ENCODE measurements at regions not wholly inside any gene's neighbourhood (a gene's known extent, or its start where the extent isn't known, plus 50 kb on each side); places are given as distances from the start of the nearest gene placed in this dataset.

- DNase-seq: no peak
Observed at GRCh38 chr4:136690360-136690759, 841.9 kb downstream of the PCDH18 start.

GRCh38 chr4:136687596-136687995 is 844.7 kb downstream of the PCDH18 start:
- Mint-ChIP-seq H3K27me3 (no peaks in the 10 kb centered on the region), H3K4me1 (no peaks in the 10 kb centered on the region), H3K27ac (no peak overlapping the region), H3K36me3 (no peaks in the 10 kb centered on the region), H3K9me3 (peaks cover 0 to 17% (median 8%) of the 10 kb centered on the region in 7 donors), H3K4me3 (no peak overlapping the region)
- Histone ChIP-seq H3K9me3 (ENCODE audit: control insufficient read depth in 2 of 2, low read length in 2 of 2) (no peaks in the 10 kb centered on the region), H3K36me3 (ENCODE audit: control insufficient read depth, insufficient read depth, low read length) (no peaks in the 10 kb centered on the region), H3K4me1 (ENCODE audit: control insufficient read depth, insufficient read depth, low read length, poor library complexity, severe bottlenecking) (no peaks in the 10 kb centered on the region), H3K4me3 (ENCODE audit: low read depth, low read length) (no peak overlapping the region), H3K27me3 (ENCODE audit: control insufficient read depth, insufficient read depth, low read length) (no peaks in the 10 kb centered on the region), H3K27ac (ENCODE audit: insufficient read depth, low read length, poor library complexity, severe bottlenecking) (no peak overlapping the region)
- ATAC-seq (ENCODE audit: low read depth in 2 of 2) (no peak), DNase-seq (no peak)

More at GRCh38 chr4:136690360-136690759, 841.9 kb downstream of the PCDH18 start:
- Histone ChIP-seq H3K4me1 (ENCODE audit: control insufficient read depth, insufficient read depth, low read length, poor library complexity, severe bottlenecking) (no peaks in the 10 kb centered on the region), H3K27me3 (ENCODE audit: control insufficient read depth, insufficient read depth, low read length) (no peaks in the 10 kb centered on the region), H3K4me3 (ENCODE audit: low read depth, low read length) (no peak overlapping the region), H3K27ac (ENCODE audit: insufficient read depth, low read length, poor library complexity, severe bottlenecking) (no peak overlapping the region), H3K9me3 (ENCODE audit: control insufficient read depth in 2 of 2, low read length in 2 of 2) (no peaks in the 10 kb centered on the region), H3K36me3 (ENCODE audit: control insufficient read depth, insufficient read depth, low read length) (no peaks in the 10 kb centered on the region)
- Mint-ChIP-seq H3K36me3 (no peaks in the 10 kb centered on the region), H3K4me3 (no peak overlapping the region), H3K9me3 (peaks cover 0 to 16% (median 4%) of the 10 kb centered on the region in 7 donors), H3K27ac (no peak overlapping the region), H3K4me1 (no peaks in the 10 kb centered on the region), H3K27me3 (no peaks in the 10 kb centered on the region)
- ATAC-seq (ENCODE audit: low read depth in 2 of 2): no peak

- no peaks in the 10 kb centered on the region for H3K4me1 Mint-ChIP-seq
- Histone ChIP-seq H3K27me3 (ENCODE audit: control insufficient read depth, insufficient read depth, low read length) (no peaks in the 10 kb centered on the region), H3K27ac (ENCODE audit: insufficient read depth, low read length, poor library complexity, severe bottlenecking) (no peak overlapping the region), H3K4me1 (ENCODE audit: control insufficient read depth, insufficient read depth, low read length, poor library complexity, severe bottlenecking) (no peaks in the 10 kb centered on the region), H3K4me3 (ENCODE audit: low read depth, low read length) (no peak overlapping the region), H3K9me3 (ENCODE audit: control insufficient read depth in 2 of 2, low read length in 2 of 2) (no peaks in the 10 kb centered on the region), H3K36me3 (ENCODE audit: control insufficient read depth, insufficient read depth, low read length) (no peaks in the 10 kb centered on the region)
- H3K36me3 Mint-ChIP-seq: no peaks in the 10 kb centered on the region
- H3K4me3 Mint-ChIP-seq: no peak overlapping the region
- ATAC-seq (ENCODE audit: low read depth in 2 of 2) (no peak), DNase-seq (no peak)
- no peak overlapping the region for H3K27ac Mint-ChIP-seq
- peaks cover 0 to 17% (median 8%) of the 10 kb centered on the region in 7 donors for H3K9me3 Mint-ChIP-seq
- H3K27me3 Mint-ChIP-seq: no peaks in the 10 kb centered on the region
Observed at GRCh38 chr4:136687118-136687517, 845.2 kb downstream of the PCDH18 start.

GRCh38 chr4:136680761-136681160 is 851.5 kb downstream of the PCDH18 start:
- Mint-ChIP-seq H3K4me1 (no peaks in the 10 kb centered on the region), H3K4me3 (no peak overlapping the region), H3K27me3 (no peaks in the 10 kb centered on the region), H3K36me3 (no peaks in the 10 kb centered on the region), H3K9me3 (peaks cover 2 to 10% (median 6%) of the 10 kb centered on the region in 7 donors), H3K27ac (no peak overlapping the region)
- no peaks in the 10 kb centered on the region for H3K4me1 ChIP-seq (ENCODE audit: control insufficient read depth, insufficient read depth, low read length, poor library complexity, severe bottlenecking)
- ATAC-seq (ENCODE audit: low read depth in 2 of 2): no peak
- no peak for DNase-seq
- no peak overlapping the region for H3K27ac ChIP-seq (ENCODE audit: insufficient read depth, low read length, poor library complexity, severe bottlenecking)
- H3K9me3 ChIP-seq (ENCODE audit: control insufficient read depth in 2 of 2, low read length in 2 of 2): no peaks in the 10 kb centered on the region
- H3K4me3 ChIP-seq (ENCODE audit: low read depth, low read length): no peak overlapping the region
- no peaks in the 10 kb centered on the region for H3K36me3 ChIP-seq (ENCODE audit: control insufficient read depth, insufficient read depth, low read length)
- H3K27me3 ChIP-seq (ENCODE audit: control insufficient read depth, insufficient read depth, low read length): no peaks in the 10 kb centered on the region

GRCh38 chr4:136680271-136680670 is 852.0 kb downstream of the PCDH18 start:
- Mint-ChIP-seq H3K36me3 (no peaks in the 10 kb centered on the region), H3K27me3 (no peaks in the 10 kb centered on the region), H3K4me1 (no peaks in the 10 kb centered on the region), H3K4me3 (no peak overlapping the region), H3K27ac (no peak overlapping the region), H3K9me3 (peaks cover 2 to 10% (median 6%) of the 10 kb centered on the region in 7 donors)
- Histone ChIP-seq H3K27me3 (ENCODE audit: control insufficient read depth, insufficient read depth, low read length) (no peaks in the 10 kb centered on the region), H3K27ac (ENCODE audit: insufficient read depth, low read length, poor library complexity, severe bottlenecking) (no peak overlapping the region), H3K4me1 (ENCODE audit: control insufficient read depth, insufficient read depth, low read length, poor library complexity, severe bottlenecking) (no peaks in the 10 kb centered on the region), H3K9me3 (ENCODE audit: control insufficient read depth in 2 of 2, low read length in 2 of 2) (no peaks in the 10 kb centered on the region), H3K4me3 (ENCODE audit: low read depth, low read length) (no peak overlapping the region), H3K36me3 (ENCODE audit: control insufficient read depth, insufficient read depth, low read length) (no peaks in the 10 kb centered on the region)
- no peak for DNase-seq
- ATAC-seq (ENCODE audit: low read depth in 2 of 2): no peak

GRCh38 chr4:136670265-136670664 is 862.0 kb downstream of the PCDH18 start:
- no peak overlapping the region for H3K27ac Mint-ChIP-seq
- Histone ChIP-seq H3K4me3 (ENCODE audit: low read depth, low read length) (no peak overlapping the region), H3K27me3 (ENCODE audit: control insufficient read depth, insufficient read depth, low read length) (no peaks in the 10 kb centered on the region), H3K36me3 (ENCODE audit: control insufficient read depth, insufficient read depth, low read length) (no peaks in the 10 kb centered on the region), H3K4me1 (ENCODE audit: control insufficient read depth, insufficient read depth, low read length, poor library complexity, severe bottlenecking) (no peaks in the 10 kb centered on the region), H3K9me3 (ENCODE audit: control insufficient read depth in 2 of 2, low read length in 2 of 2) (no peaks in the 10 kb centered on the region), H3K27ac (ENCODE audit: insufficient read depth, low read length, poor library complexity, severe bottlenecking) (no peak overlapping the region)
- peaks cover 0 to 11% (median 2%) of the 10 kb centered on the region in 7 donors for H3K9me3 Mint-ChIP-seq
- H3K36me3 Mint-ChIP-seq: no peaks in the 10 kb centered on the region
- H3K27me3 Mint-ChIP-seq: no peaks in the 10 kb centered on the region
- no peak for ATAC-seq (ENCODE audit: low read depth in 2 of 2)
- DNase-seq: no peak
- no peak overlapping the region for H3K4me3 Mint-ChIP-seq
- H3K4me1 Mint-ChIP-seq: no peaks in the 10 kb centered on the region

- H3K27ac ChIP-seq (ENCODE audit: insufficient read depth, low read length, poor library complexity, severe bottlenecking): no peak overlapping the region
- Mint-ChIP-seq H3K4me3 (no peak overlapping the region), H3K4me1 (no peaks in the 10 kb centered on the region), H3K36me3 (no peaks in the 10 kb centered on the region), H3K27me3 (no peaks in the 10 kb centered on the region), H3K9me3 (peaks cover 0 to 21% (median 4%) of the 10 kb centered on the region in 7 donors), H3K27ac (no peak overlapping the region)
- H3K4me1 ChIP-seq (ENCODE audit: control insufficient read depth, insufficient read depth, low read length, poor library complexity, severe bottlenecking): no peaks in the 10 kb centered on the region
- DNase-seq (no peak), ATAC-seq (ENCODE audit: low read depth in 2 of 2) (no peak)
- H3K4me3 ChIP-seq (ENCODE audit: low read depth, low read length): no peak overlapping the region
- H3K36me3 ChIP-seq (ENCODE audit: control insufficient read depth, insufficient read depth, low read length): no peaks in the 10 kb centered on the region
- no peaks in the 10 kb centered on the region for H3K9me3 ChIP-seq (ENCODE audit: control insufficient read depth in 2 of 2, low read length in 2 of 2)
- H3K27me3 ChIP-seq (ENCODE audit: control insufficient read depth, insufficient read depth, low read length): no peaks in the 10 kb centered on the region
Observed at GRCh38 chr4:136664988-136665387, 867.3 kb downstream of the PCDH18 start.

GRCh38 chr4:136662539-136662938 is 869.8 kb downstream of the PCDH18 start:
- Mint-ChIP-seq H3K27ac (no peak overlapping the region), H3K36me3 (no peaks in the 10 kb centered on the region), H3K4me1 (no peaks in the 10 kb centered on the region), H3K4me3 (no peak overlapping the region), H3K27me3 (no peaks in the 10 kb centered on the region), H3K9me3 (peaks cover 0 to 22% (median 4%) of the 10 kb centered on the region in 7 donors)
- no peak overlapping the region for H3K4me3 ChIP-seq (ENCODE audit: low read depth, low read length)
- no peaks in the 10 kb centered on the region for H3K4me1 ChIP-seq (ENCODE audit: control insufficient read depth, insufficient read depth, low read length, poor library complexity, severe bottlenecking)
- DNase-seq (no peak), ATAC-seq (ENCODE audit: low read depth in 2 of 2) (no peak)
- no peaks in the 10 kb centered on the region for H3K9me3 ChIP-seq (ENCODE audit: control insufficient read depth in 2 of 2, low read length in 2 of 2)
- no peaks in the 10 kb centered on the region for H3K27me3 ChIP-seq (ENCODE audit: control insufficient read depth, insufficient read depth, low read length)
- no peaks in the 10 kb centered on the region for H3K36me3 ChIP-seq (ENCODE audit: control insufficient read depth, insufficient read depth, low read length)
- no peak overlapping the region for H3K27ac ChIP-seq (ENCODE audit: insufficient read depth, low read length, poor library complexity, severe bottlenecking)

Data from CD4-positive, CD25-positive, alpha-beta regulatory T cell (primary cell).